Activated CD8-positive, alpha-beta memory T cell treated with anti-CD3 and anti-CD28 coated beads for 4 hours (primary cell): ENCODE measurements at regions not wholly inside any gene's neighbourhood (a gene's known extent, or its start where the extent isn't known, plus 50 kb on each side); places are given as distances from the start of the nearest gene placed in this dataset.
"Not testable (repeated sequence)": the region's sequence is repeated elsewhere in the genome, so short reads cannot be mapped to it uniquely, and the experiment has no call there.

Experiments
- DNase-seq, 2 donors: peaks; one replicate each; pipeline ENCODE4 v3.0.0-alpha.2; 2020; ENCODE audit warnings: low read depth in 2 of 2

GRCh38 chr9:90517103-90517502, 125.5 kb downstream of the DIRAS2 start:
- no peak for DNase-seq

GRCh38 chr9:90521811-90522570, 120.6 kb downstream of the DIRAS2 start:
- no peak for DNase-seq

- DNase-seq, result no peak
Observed at GRCh38 chr9:90523958-90524357, 118.7 kb downstream of the DIRAS2 start.

- DNase-seq, result no peak
Observed at GRCh38 chr9:90526386-90526785, 116.2 kb downstream of the DIRAS2 start.

GRCh38 chr9:90536094-90536493, 106.5 kb downstream of the DIRAS2 start:
- not testable (repeated sequence) for DNase-seq

GRCh38 chr9:90538566-90538965, 104.1 kb downstream of the DIRAS2 start:
- DNase-seq, result no peak

- DNase-seq, result no peak
Observed at GRCh38 chr9:90539286-90539685, 103.3 kb downstream of the DIRAS2 start.

- DNase-seq, result no peak
Observed at GRCh38 chr9:90540734-90541133, 101.9 kb downstream of the DIRAS2 start.

GRCh38 chr9:90544488-90544887, 98.1 kb downstream of the DIRAS2 start:
- DNase-seq, result no peak

GRCh38 chr9:90546200-90546599, 96.4 kb downstream of the DIRAS2 start:
- no peak for DNase-seq

GRCh38 chr9:90547896-90548295, 94.7 kb downstream of the DIRAS2 start:
- no peak for DNase-seq

GRCh38 chr9:90552317-90552716, 90.3 kb downstream of the DIRAS2 start:
- no peak for DNase-seq

GRCh38 chr9:90555351-90556057, 87.1 kb downstream of the DIRAS2 start:
- DNase-seq, result no peak

GRCh38 chr9:90556897-90557675, 85.5 kb downstream of the DIRAS2 start:
- DNase-seq, result no peak

- no peak for DNase-seq
Observed at GRCh38 chr9:90559075-90560073, 83.2 kb downstream of the DIRAS2 start.
